Esophagus muscularis mucosa (tissue), 4 donors: ENCODE measurements at regions not wholly inside any gene's neighbourhood (a gene's known extent, or its start where the extent isn't known, plus 50 kb on each side); places are given as distances from the start of the nearest gene placed in this dataset.

Source experiments
- DNase-seq: peaks from one replicate; pipeline ENCODE4 v3.0.0-alpha.2; 2017; ENCODE audit errors: extremely low spot score
- H3K27ac ChIP-seq, 4 donors: fragments of 200-600 bp; sonication (generic); replicated peaks in 1 of 4; 1 replicate in 3 of 4; 2 replicates in 1 of 4; pipeline ENCODE4 v1.5.1; 2016 to 2019; ENCODE audit warnings: mild to moderate bottlenecking in 1 of 4
- H3K27me3 ChIP-seq, 4 donors: fragments of 200-600 bp; sonication (generic); one replicate each; pipeline versions ENCODE4 v1.5.1 to v1.6.0; 2016 to 2019
- H3K36me3 ChIP-seq, 4 donors: fragments of 200-600 bp; sonication (generic); one replicate each; pipeline ENCODE4 v1.5.1; 2016 to 2019
- H3K4me1 ChIP-seq, 4 donors: fragments of 200-600 bp; sonication (generic); one replicate each; pipeline ENCODE4 v1.5.1; 2016 to 2019
- H3K4me3 ChIP-seq, 4 donors: fragments of 200-600 bp; sonication (generic); 1 replicate in 2 of 4; 2 replicates in 2 of 4; pipeline ENCODE4 v1.5.1; 2016 to 2019; ENCODE audit warnings: mild to moderate bottlenecking in 4 of 4, moderate library complexity in 1 of 4
- H3K9me3 ChIP-seq, 4 donors: fragments of 200-600 bp; sonication (generic); 1 replicate in 3 of 4; 2 replicates in 1 of 4; pipeline ENCODE4 v1.5.1; 2016 to 2019
- CTCF ChIP-seq, 3 experiments: fragments of 200-600 bp in 2 of 3; fragments of 450-650 bp in 1 of 3; sonication (generic) in 2 of 3; IDR thresholded peaks; one replicate each; pipeline ENCODE4 v1.5.1; 2017 to 2019; ENCODE audit warnings: antibody characterized with exemption in 3 of 3, mild to moderate bottlenecking in 2 of 3, moderate library complexity in 1 of 3
- EP300 ChIP-seq: sonication (generic); formaldehyde crosslinking; IDR thresholded peaks from one replicate; pipeline ENCODE4 v1.6.1; 2017; ENCODE audit warnings: antibody characterized with exemption
- POLR2A ChIP-seq: fragments of 450-650 bp; IDR thresholded peaks from one replicate; pipeline ENCODE4 v1.6.1; 2017; ENCODE audit warnings: antibody characterized with exemption, moderate library complexity, mild to moderate bottlenecking, low read depth
- POLR2AphosphoS5 ChIP-seq, 2 donors: sonication (generic); formaldehyde crosslinking; IDR thresholded peaks; one replicate each; pipeline ENCODE4 v1.6.1; 2017; ENCODE audit warnings: antibody characterized with exemption in 2 of 2
- WGBS: methylation state at CpG from one replicate; pipeline ENCODE4 v1.1.5; 2018; 5-methylcytosine and 5-hydroxymethylcytosine counted together
- intact Hi-C: fragments of 100-400 bp; cut with DNase I; formaldehyde crosslinking; loops from one replicate; pipeline ENCODE4 v1.15.1; 2023

GRCh38 chr12:78316631-78317468 lies 486.2 kb downstream of the NAV3 start:
- TF ChIP-seq CTCF (IDR thresholded peaks at IDR 0.05) = no peak
- no peak for TF ChIP-seq POLR2AphosphoS5 (IDR thresholded peaks at IDR 0.05)
- TF ChIP-seq EP300 = no peak
- Histone ChIP-seq H3K36me3 (no peaks in the 10 kb centered on the region), H3K27ac (no peak overlapping the region), H3K27me3 (no peaks in the 10 kb centered on the region), H3K4me1 (no peaks in the 10 kb centered on the region), H3K9me3 (no peaks in the 10 kb centered on the region), H3K4me3 (no peak overlapping the region)
- no peak for DNase-seq
- intact Hi-C loops = no loop called here
- WGBS = 80% methylated on average over 2 of the region's 2 CpGs

- DNase-seq = no peak
- Histone ChIP-seq H3K36me3 (no peaks in the 10 kb centered on the region), H3K27me3 (no peaks in the 10 kb centered on the region), H3K4me1 (no peaks in the 10 kb centered on the region), H3K9me3 (no peaks in the 10 kb centered on the region), H3K27ac (no peak overlapping the region), H3K4me3 (no peak overlapping the region)
- WGBS = 96% methylated on average over 2 of the region's 2 CpGs
- intact Hi-C loops = no loop called here
- TF ChIP-seq POLR2AphosphoS5 (IDR thresholded peaks at IDR 0.05) (no peak), CTCF (IDR thresholded peaks at IDR 0.05) (no peak), POLR2A (no peak), EP300 (no peak)
Observed at GRCh38 chr12:78321696-78322095, 491.0 kb downstream of the NAV3 start.

GRCh38 chr12:78323226-78323625 lies 492.5 kb downstream of the NAV3 start:
- Histone ChIP-seq H3K36me3 (no peaks in the 10 kb centered on the region), H3K9me3 (no peaks in the 10 kb centered on the region), H3K27me3 (no peaks in the 10 kb centered on the region), H3K4me3 (no peak overlapping the region), H3K4me1 (no peaks in the 10 kb centered on the region), H3K27ac (no peak overlapping the region)
- intact Hi-C loops = no loop called here
- no peak for DNase-seq
- no peak for TF ChIP-seq EP300
- no peak for TF ChIP-seq CTCF (IDR thresholded peaks at IDR 0.05)
- no peak for TF ChIP-seq POLR2AphosphoS5 (IDR thresholded peaks at IDR 0.05)
- no peak for TF ChIP-seq POLR2A

GRCh38 chr12:78324234-78324633 lies 493.5 kb downstream of the NAV3 start:
- no peak for DNase-seq
- intact Hi-C loops = no loop called here
- WGBS = 54% methylated on average over 2 of the region's 2 CpGs
- Histone ChIP-seq H3K9me3 (no peaks in the 10 kb centered on the region), H3K27me3 (no peaks in the 10 kb centered on the region), H3K4me3 (no peak overlapping the region), H3K27ac (no peak overlapping the region), H3K36me3 (no peaks in the 10 kb centered on the region), H3K4me1 (no peaks in the 10 kb centered on the region)
- TF ChIP-seq POLR2A = no peak
- no peak for TF ChIP-seq EP300
- TF ChIP-seq POLR2AphosphoS5 (IDR thresholded peaks at IDR 0.05) = no peak
- TF ChIP-seq CTCF (IDR thresholded peaks at IDR 0.05) = no peak

GRCh38 chr12:78328524-78328923 lies 497.8 kb downstream of the NAV3 start:
- TF ChIP-seq POLR2A (no peak), CTCF (IDR thresholded peaks at IDR 0.05) (no peak), EP300 (no peak), POLR2AphosphoS5 (IDR thresholded peaks at IDR 0.05) (no peak)
- WGBS = 88% methylated on average over 4 of the region's 4 CpGs

More at GRCh38 chr12:78328524-78328923, 497.8 kb downstream of the NAV3 start:
- intact Hi-C loops = no loop called here
- Histone ChIP-seq H3K9me3 (no peaks in the 10 kb centered on the region), H3K36me3 (no peaks in the 10 kb centered on the region), H3K4me3 (no peak overlapping the region), H3K27ac (no peak overlapping the region), H3K27me3 (no peaks in the 10 kb centered on the region), H3K4me1 (no peaks in the 10 kb centered on the region)
- DNase-seq = no peak
